WTC11 (cell line): ENCODE measurements at regions not wholly inside any gene's neighbourhood (a gene's known extent, or its start where the extent isn't known, plus 50 kb on each side); places are given as distances from the start of the nearest gene placed in this dataset.

ENCODE experiments used
- NR1H2 ChIP-seq: sonication (generic); formaldehyde crosslinking; IDR thresholded peaks from 2 replicates; pipeline ENCODE4 v1.9.0; 2021; ENCODE audit warnings: mild to moderate bottlenecking, moderate library complexity, missing genetic modification reagents
- TP53 ChIP-seq: sonication (generic); formaldehyde crosslinking; IDR thresholded peaks from 2 replicates; pipeline ENCODE4 v1.8.1; 2023; ENCODE audit warnings: mild to moderate bottlenecking, missing genetic modification reagents
- TF ChIP-seq, protein P1 (sequence below): fragments of 200-600 bp; IDR thresholded peaks from 2 replicates; pipeline ENCODE4 v1.8.0; 2022; ENCODE audit warnings: antibody characterized with exemption
- TF ChIP-seq, protein P2 (sequence below): fragments of 250-450 bp; sonication (Bioruptor Pico); IDR thresholded peaks from 2 replicates; pipeline ENCODE4 v2.1.2; 2022; ENCODE audit warnings: mild to moderate bottlenecking, moderate library complexity
- TF ChIP-seq, protein P3 (sequence below): sonication (generic); formaldehyde crosslinking; IDR thresholded peaks from 2 replicates; pipeline ENCODE4 v1.8.0; 2022; ENCODE audit warnings: mild to moderate bottlenecking, missing genetic modification reagents
- TF ChIP-seq, protein P4 (sequence below): sonication (generic); formaldehyde crosslinking; IDR thresholded peaks from 2 replicates; pipeline ENCODE4 v1.8.1; 2023; ENCODE audit warnings: mild to moderate bottlenecking, moderate library complexity, missing genetic modification reagents

DNA sequence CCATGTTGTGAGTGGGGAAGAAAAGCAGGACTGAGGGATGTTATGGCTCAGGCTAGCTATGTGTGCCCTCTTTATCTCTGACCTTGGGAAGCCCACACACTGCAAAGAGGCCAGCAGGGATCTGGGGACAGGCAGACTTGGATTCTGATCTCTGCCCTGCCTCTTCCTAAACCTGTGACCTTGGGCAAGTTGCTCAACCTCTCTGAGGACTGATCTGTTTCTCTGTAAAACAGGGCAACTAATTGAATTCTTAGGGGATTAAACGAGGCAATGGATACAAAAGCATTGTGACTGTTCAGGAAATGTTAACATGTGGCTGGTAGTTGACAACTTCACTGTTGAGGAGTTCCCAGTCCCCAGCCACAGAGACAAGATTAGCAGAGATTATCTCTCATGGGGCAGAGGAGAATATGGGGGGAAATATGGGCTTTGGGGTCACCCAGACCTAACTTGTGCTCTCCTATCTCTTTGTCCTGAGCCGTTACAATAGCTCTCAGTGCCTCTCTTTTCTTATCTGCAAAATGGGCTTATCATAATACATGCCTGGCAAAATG, 184.7 kb upstream of the GLI2 start:
- TF ChIP-seq, protein P1, sequence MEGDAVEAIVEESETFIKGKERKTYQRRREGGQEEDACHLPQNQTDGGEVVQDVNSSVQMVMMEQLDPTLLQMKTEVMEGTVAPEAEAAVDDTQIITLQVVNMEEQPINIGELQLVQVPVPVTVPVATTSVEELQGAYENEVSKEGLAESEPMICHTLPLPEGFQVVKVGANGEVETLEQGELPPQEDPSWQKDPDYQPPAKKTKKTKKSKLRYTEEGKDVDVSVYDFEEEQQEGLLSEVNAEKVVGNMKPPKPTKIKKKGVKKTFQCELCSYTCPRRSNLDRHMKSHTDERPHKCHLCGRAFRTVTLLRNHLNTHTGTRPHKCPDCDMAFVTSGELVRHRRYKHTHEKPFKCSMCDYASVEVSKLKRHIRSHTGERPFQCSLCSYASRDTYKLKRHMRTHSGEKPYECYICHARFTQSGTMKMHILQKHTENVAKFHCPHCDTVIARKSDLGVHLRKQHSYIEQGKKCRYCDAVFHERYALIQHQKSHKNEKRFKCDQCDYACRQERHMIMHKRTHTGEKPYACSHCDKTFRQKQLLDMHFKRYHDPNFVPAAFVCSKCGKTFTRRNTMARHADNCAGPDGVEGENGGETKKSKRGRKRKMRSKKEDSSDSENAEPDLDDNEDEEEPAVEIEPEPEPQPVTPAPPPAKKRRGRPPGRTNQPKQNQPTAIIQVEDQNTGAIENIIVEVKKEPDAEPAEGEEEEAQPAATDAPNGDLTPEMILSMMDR = no peak
- TF ChIP-seq, protein P2, sequence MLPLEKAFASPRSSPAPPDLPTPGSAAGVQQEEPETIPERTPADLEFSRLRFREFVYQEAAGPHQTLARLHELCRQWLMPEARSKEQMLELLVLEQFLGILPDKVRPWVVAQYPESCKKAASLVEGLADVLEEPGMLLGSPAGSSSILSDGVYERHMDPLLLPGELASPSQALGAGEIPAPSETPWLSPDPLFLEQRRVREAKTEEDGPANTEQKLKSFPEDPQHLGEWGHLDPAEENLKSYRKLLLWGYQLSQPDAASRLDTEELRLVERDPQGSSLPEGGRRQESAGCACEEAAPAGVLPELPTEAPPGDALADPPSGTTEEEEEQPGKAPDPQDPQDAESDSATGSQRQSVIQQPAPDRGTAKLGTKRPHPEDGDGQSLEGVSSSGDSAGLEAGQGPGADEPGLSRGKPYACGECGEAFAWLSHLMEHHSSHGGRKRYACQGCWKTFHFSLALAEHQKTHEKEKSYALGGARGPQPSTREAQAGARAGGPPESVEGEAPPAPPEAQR (CRISPR knock-in tag) = no peak
- no peak for TF ChIP-seq NR1H2 (CRISPR knock-in tag)
- TF ChIP-seq, protein P3, sequence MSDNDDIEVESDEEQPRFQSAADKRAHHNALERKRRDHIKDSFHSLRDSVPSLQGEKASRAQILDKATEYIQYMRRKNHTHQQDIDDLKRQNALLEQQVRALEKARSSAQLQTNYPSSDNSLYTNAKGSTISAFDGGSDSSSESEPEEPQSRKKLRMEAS (CRISPR knock-in tag) = no peak
- TF ChIP-seq, protein P4, sequence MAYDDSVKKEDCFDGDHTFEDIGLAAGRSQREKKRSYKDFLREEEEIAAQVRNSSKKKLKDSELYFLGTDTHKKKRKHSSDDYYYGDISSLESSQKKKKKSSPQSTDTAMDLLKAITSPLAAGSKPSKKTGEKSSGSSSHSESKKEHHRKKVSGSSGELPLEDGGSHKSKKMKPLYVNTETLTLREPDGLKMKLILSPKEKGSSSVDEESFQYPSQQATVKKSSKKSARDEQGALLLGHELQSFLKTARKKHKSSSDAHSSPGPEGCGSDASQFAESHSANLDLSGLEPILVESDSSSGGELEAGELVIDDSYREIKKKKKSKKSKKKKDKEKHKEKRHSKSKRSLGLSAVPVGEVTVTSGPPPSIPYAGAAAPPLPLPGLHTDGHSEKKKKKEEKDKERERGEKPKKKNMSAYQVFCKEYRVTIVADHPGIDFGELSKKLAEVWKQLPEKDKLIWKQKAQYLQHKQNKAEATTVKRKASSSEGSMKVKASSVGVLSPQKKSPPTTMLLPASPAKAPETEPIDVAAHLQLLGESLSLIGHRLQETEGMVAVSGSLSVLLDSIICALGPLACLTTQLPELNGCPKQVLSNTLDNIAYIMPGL (CRISPR knock-in tag) = no peak
- TF ChIP-seq TP53 (CRISPR knock-in tag) = no peak
